Uterus (tissue), 2 donors: ENCODE measurements at regions not wholly inside any gene's neighbourhood (a gene's known extent, or its start where the extent isn't known, plus 50 kb on each side); places are given as distances from the start of the nearest gene placed in this dataset.

Source experiments
- POLR2A ChIP-seq, 2 donors: fragments of 450-650 bp; IDR thresholded peaks; one replicate each; pipeline ENCODE4 v1.6.1; 2016; ENCODE audit warnings: antibody characterized with exemption in 2 of 2, mild to moderate bottlenecking in 1 of 2, moderate library complexity in 1 of 2
- TF ChIP-seq, protein P1 (sequence below), 4 experiments: fragments of 200-600 bp in 2 of 4; fragments of 450-650 bp in 2 of 4; sonication (generic) in 2 of 4; IDR thresholded peaks; one replicate each; pipeline ENCODE4 v1.5.1; 2016 to 2019; ENCODE audit warnings: antibody characterized with exemption in 4 of 4, mild to moderate bottlenecking in 2 of 4, moderate library complexity in 1 of 4

DNA sequence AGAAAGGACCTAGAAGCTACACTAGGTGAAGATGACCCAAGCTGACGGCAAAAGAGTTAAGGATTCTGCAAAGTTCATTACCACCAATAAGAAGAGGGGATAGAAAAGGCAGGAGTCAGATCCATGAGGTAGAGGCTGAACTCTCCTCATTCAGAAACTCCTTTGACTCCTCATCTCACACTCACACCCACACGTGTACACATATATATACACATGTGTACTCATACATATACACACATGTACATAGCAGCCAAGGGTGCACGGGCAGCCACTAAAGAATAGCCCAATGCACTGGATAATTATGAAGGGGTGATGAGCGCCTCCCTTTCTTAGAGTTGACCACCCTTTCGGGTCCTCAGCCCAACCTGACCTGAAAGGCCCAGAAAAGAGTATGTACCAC lies 476.8 kb downstream of the NTRK3 start:
- TF ChIP-seq POLR2A (IDR thresholded peaks at IDR 0.05): no peak
- TF ChIP-seq, protein P1, sequence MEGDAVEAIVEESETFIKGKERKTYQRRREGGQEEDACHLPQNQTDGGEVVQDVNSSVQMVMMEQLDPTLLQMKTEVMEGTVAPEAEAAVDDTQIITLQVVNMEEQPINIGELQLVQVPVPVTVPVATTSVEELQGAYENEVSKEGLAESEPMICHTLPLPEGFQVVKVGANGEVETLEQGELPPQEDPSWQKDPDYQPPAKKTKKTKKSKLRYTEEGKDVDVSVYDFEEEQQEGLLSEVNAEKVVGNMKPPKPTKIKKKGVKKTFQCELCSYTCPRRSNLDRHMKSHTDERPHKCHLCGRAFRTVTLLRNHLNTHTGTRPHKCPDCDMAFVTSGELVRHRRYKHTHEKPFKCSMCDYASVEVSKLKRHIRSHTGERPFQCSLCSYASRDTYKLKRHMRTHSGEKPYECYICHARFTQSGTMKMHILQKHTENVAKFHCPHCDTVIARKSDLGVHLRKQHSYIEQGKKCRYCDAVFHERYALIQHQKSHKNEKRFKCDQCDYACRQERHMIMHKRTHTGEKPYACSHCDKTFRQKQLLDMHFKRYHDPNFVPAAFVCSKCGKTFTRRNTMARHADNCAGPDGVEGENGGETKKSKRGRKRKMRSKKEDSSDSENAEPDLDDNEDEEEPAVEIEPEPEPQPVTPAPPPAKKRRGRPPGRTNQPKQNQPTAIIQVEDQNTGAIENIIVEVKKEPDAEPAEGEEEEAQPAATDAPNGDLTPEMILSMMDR (IDR thresholded peaks at IDR 0.05): no peak
